ENCODE measurements at regions not wholly inside any gene's neighbourhood (a gene's known extent, or its start where the extent isn't known, plus 50 kb on each side); places are given as distances from the start of the nearest gene placed in this dataset.

DNA sequence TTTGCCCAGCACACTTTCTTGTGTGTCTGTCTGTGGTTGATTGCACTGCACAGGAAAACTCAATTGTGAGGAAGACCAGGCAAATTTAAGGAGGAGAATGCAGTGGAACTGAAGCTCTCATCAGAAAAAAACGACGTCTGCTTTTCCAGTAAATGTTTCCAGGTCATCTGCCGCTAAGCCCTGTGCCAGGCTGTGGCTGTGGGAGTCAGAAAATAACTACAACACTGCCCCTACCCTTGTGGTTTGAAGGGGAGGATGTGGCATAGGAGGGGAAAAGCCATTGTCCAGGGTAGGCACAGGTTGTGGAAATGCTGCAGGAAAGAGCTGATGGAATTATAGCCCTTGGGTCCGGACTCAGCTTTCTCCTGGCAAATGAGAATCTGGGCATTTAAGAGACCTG, 259.7 kb upstream of the TMEM132C start:
- no peak for TF ChIP-seq GATA2 (IDR thresholded peaks at IDR 0.05; ENCODE audit: low read depth, low read length)
- TF ChIP-seq GATA3 (IDR thresholded peaks at IDR 0.05; ENCODE audit: low read depth, low read length), result no peak

Data from SH-SY5Y (cell line).